Activated CD8-positive, alpha-beta memory T cell treated with anti-CD3 and anti-CD28 coated beads, Interleukin-2, amount 10 ng/mL, durations not matched to agents 7 days and 5 days (primary cell): ENCODE measurements at regions not wholly inside any gene's neighbourhood (a gene's known extent, or its start where the extent isn't known, plus 50 kb on each side); places are given as distances from the start of the nearest gene placed in this dataset.

Source experiments
- ATAC-seq: fragments of 150-1000 bp; cut with Tn5 transposase; one replicate; pipeline ENCODE4 v1.10.0; 2021; ENCODE audit warnings: moderate library complexity
- CTCF ChIA-PET: fragments of 350-600 bp; sonication (Branson Sonifier 250); formaldehyde crosslinking; loops from one replicate; lab custom pipeline; 2021; ENCODE audit warnings: antibody characterized with exemption; lab: Charles Lee
- DNase-seq: peaks from one replicate; pipeline ENCODE4 v3.0.0-alpha.2; 2020
- H3K27ac Mint-ChIP-seq: one replicate; pipeline ENCODE4 v1.8.0; 2021; ENCODE audit warnings: mild to moderate bottlenecking, mixed read lengths
- H3K27me3 Mint-ChIP-seq: one replicate; pipeline ENCODE4 v1.8.0; 2021; ENCODE audit warnings: mixed read lengths
- H3K36me3 Mint-ChIP-seq: one replicate; pipeline ENCODE4 v1.8.0; 2021; ENCODE audit warnings: mild to moderate bottlenecking, mixed read lengths
- H3K4me1 Mint-ChIP-seq: one replicate; pipeline ENCODE4 v1.8.0; 2021; ENCODE audit warnings: mixed read lengths
- H3K4me3 Mint-ChIP-seq: one replicate; pipeline ENCODE4 v1.8.0; 2021; ENCODE audit warnings: mild to moderate bottlenecking, moderate library complexity, mixed read lengths
- H3K9me3 Mint-ChIP-seq: one replicate; pipeline ENCODE4 v1.8.0; 2022; ENCODE audit warnings: low read depth, mixed read lengths

GRCh38 chr5:164203581-164204225 lies 698.3 kb downstream of the MAT2B start:
- CTCF ChIA-PET = no interaction called here
- DNase-seq (no peak), ATAC-seq (no peak)
- no peaks in the 10 kb centered on the region for H3K27me3 Mint-ChIP-seq
- no peaks in the 10 kb centered on the region for H3K4me1 Mint-ChIP-seq
- no peaks in the 10 kb centered on the region for H3K36me3 Mint-ChIP-seq
- no peak overlapping the region for H3K27ac Mint-ChIP-seq
- no peak overlapping the region for H3K4me3 Mint-ChIP-seq
- H3K9me3 Mint-ChIP-seq = peaks cover 3% of the 10 kb centered on the region

GRCh38 chr5:164204338-164204946 lies 699.0 kb downstream of the MAT2B start:
- Mint-ChIP-seq H3K36me3 (no peaks in the 10 kb centered on the region), H3K27me3 (no peaks in the 10 kb centered on the region), H3K4me3 (no peak overlapping the region), H3K4me1 (no peaks in the 10 kb centered on the region), H3K9me3 (peaks cover 5% of the 10 kb centered on the region), H3K27ac (no peak overlapping the region)
- CTCF ChIA-PET = no interaction called here
- DNase-seq (no peak), ATAC-seq (no peak)

DNA sequence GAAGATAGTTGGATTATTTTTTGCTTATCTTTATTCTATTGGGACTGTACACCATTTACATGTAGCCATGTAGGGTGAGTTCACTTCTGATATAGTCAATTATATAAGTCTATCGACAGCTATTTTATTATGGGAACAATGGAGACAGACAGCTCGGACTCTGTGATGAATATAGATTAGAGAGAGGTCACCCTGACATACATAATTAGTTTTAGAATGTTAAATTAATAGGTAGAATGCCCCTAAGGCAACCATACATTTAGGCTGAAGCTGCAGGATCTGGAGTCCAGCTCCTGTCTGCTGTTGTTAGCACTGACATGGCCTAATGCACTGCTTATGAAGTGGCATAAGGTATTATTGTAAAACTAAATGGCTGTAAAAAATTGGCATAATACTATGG lies 700.8 kb downstream of the MAT2B start:
- no peaks in the 10 kb centered on the region for H3K27me3 Mint-ChIP-seq
- CTCF ChIA-PET = no interaction called here
- ATAC-seq = no peak

DNA sequence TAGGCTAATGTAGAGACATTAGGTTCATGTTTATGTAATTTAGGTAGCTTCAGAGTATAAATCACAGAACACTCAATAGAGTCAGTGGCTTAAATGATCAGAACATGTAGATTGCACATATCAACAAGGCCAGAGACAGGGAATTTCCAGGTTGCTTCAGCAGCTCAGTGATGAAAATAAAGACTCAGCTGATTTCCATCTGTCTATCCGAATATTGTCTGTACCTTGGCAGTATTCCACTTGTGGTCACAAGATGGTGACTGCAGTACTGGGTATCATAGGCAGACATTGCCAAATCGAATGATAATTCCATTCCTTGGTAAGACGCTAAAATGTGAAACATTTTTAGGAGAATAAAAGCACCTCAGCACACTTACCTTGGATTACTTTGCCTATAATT lies 702.2 kb downstream of the MAT2B start:
- no peaks in the 10 kb centered on the region for H3K27me3 Mint-ChIP-seq
- H3K9me3 Mint-ChIP-seq = peaks cover 3% of the 10 kb centered on the region
- no peak overlapping the region for H3K27ac Mint-ChIP-seq
- no peaks in the 10 kb centered on the region for H3K4me1 Mint-ChIP-seq
- no peaks in the 10 kb centered on the region for H3K36me3 Mint-ChIP-seq
- ATAC-seq = no peak
- CTCF ChIA-PET = no interaction called here
- no peak for DNase-seq
- no peak overlapping the region for H3K4me3 Mint-ChIP-seq

More for the DNA sequence above, 700.8 kb downstream of the MAT2B start:
- H3K4me1 Mint-ChIP-seq = no peaks in the 10 kb centered on the region
- H3K4me3 Mint-ChIP-seq = no peak overlapping the region
- H3K27ac Mint-ChIP-seq = no peak overlapping the region
- no peak for DNase-seq
- peaks cover 3% of the 10 kb centered on the region for H3K9me3 Mint-ChIP-seq
- H3K36me3 Mint-ChIP-seq = no peaks in the 10 kb centered on the region

GRCh38 chr5:164210491-164210890 lies 705.1 kb downstream of the MAT2B start:
- H3K4me1 Mint-ChIP-seq = no peaks in the 10 kb centered on the region
- CTCF ChIA-PET = no interaction called here

GRCh38 chr5:164214698-164215097 lies 709.3 kb downstream of the MAT2B start:
- DNase-seq (no peak), ATAC-seq (no peak)
- Mint-ChIP-seq H3K4me3 (no peak overlapping the region), H3K4me1 (no peaks in the 10 kb centered on the region), H3K9me3 (peaks cover 8% of the 10 kb centered on the region), H3K27ac (no peak overlapping the region), H3K27me3 (no peaks in the 10 kb centered on the region), H3K36me3 (no peaks in the 10 kb centered on the region)
- CTCF ChIA-PET = no interaction called here

More at GRCh38 chr5:164210491-164210890, 705.1 kb downstream of the MAT2B start:
- Mint-ChIP-seq H3K36me3 (no peaks in the 10 kb centered on the region), H3K27me3 (no peaks in the 10 kb centered on the region), H3K4me3 (no peak overlapping the region), H3K27ac (no peak overlapping the region), H3K9me3 (peaks cover 3% of the 10 kb centered on the region)
- ATAC-seq = no peak
- no peak for DNase-seq

DNA sequence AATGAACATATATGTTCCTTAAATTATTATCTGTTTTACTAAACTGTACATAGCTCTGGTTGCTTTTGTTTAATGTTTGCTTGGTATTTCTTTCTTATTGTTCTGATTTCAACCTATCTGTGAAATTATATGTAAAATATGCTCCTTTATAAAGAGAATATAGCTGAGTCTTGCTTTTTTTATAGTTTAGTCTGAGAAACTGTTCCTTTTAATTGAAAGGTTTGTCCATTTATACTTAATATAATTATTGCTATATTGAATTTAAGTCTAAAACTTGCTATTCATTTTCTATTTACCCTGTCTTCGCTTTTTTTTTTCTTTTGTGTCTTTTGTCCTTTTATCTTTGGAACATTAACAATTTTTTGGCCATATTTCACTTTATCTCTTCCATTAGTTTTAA lies 712.0 kb downstream of the MAT2B start:
- ATAC-seq = no peak
- CTCF ChIA-PET = no interaction called here
- no peaks in the 10 kb centered on the region for H3K36me3 Mint-ChIP-seq
- H3K27ac Mint-ChIP-seq = no peak overlapping the region
- peaks cover 10% of the 10 kb centered on the region for H3K9me3 Mint-ChIP-seq
- DNase-seq = no peak
- H3K27me3 Mint-ChIP-seq = no peaks in the 10 kb centered on the region
- no peaks in the 10 kb centered on the region for H3K4me1 Mint-ChIP-seq
- no peak overlapping the region for H3K4me3 Mint-ChIP-seq

DNA sequence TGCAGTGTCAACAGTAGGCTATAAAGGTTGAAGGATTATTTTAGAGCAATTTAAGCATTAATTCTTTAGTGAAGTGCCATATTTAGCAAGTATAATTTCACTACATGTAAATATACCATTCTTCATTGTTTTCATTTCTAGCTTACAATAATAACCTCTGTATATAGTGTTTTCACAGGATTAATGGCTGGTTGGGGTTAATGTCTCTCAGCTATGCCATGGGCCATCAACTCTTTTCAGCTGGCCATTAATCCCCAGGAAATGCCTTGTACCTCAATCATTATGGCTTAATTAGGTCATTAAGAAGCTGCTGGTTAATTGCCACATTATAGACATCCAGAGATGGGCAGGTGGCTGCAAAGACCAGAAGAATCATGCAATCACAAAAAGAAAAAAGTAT lies 715.1 kb downstream of the MAT2B start:
- Mint-ChIP-seq H3K27ac (no peak overlapping the region), H3K36me3 (no peaks in the 10 kb centered on the region), H3K4me3 (no peak overlapping the region), H3K27me3 (no peaks in the 10 kb centered on the region), H3K9me3 (peaks cover 13% of the 10 kb centered on the region), H3K4me1 (no peaks in the 10 kb centered on the region)
- no peak for ATAC-seq
- no peak for DNase-seq
- CTCF ChIA-PET = no interaction called here

DNA sequence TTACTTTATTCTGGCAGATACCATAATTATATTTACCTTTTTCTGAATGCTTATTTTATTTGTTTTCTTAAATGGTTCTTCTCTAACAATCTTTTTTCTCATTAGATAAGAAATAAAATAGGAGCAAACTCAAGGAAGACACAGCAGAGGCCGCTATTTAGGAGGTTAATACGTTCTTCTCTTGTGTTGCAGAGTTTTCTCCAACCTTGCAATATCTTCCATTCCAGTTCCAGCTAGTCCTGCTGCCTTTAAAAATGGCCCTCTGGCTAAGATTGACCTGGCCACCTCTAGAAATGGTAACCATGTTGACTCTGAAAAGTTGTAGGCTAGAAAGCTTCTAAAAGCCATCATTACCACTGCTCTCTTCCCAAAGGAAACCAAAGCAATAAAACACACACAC lies 718.8 kb downstream of the MAT2B start:
- no peak for DNase-seq
- ATAC-seq = no peak
- no peaks in the 10 kb centered on the region for H3K36me3 Mint-ChIP-seq
- CTCF ChIA-PET = no interaction called here
- H3K4me3 Mint-ChIP-seq = no peak overlapping the region
- no peak overlapping the region for H3K27ac Mint-ChIP-seq
- H3K27me3 Mint-ChIP-seq = no peaks in the 10 kb centered on the region
- H3K4me1 Mint-ChIP-seq = no peaks in the 10 kb centered on the region
- peaks cover 5% of the 10 kb centered on the region for H3K9me3 Mint-ChIP-seq

GRCh38 chr5:164224772-164225171 lies 719.4 kb downstream of the MAT2B start:
- CTCF ChIA-PET = no interaction called here
- no peaks in the 10 kb centered on the region for H3K4me1 Mint-ChIP-seq
- peaks cover 5% of the 10 kb centered on the region for H3K9me3 Mint-ChIP-seq
- DNase-seq = no peak
- no peak for ATAC-seq
- no peaks in the 10 kb centered on the region for H3K36me3 Mint-ChIP-seq
- H3K27me3 Mint-ChIP-seq = no peaks in the 10 kb centered on the region
- H3K4me3 Mint-ChIP-seq = no peak overlapping the region
- H3K27ac Mint-ChIP-seq = no peak overlapping the region

DNA sequence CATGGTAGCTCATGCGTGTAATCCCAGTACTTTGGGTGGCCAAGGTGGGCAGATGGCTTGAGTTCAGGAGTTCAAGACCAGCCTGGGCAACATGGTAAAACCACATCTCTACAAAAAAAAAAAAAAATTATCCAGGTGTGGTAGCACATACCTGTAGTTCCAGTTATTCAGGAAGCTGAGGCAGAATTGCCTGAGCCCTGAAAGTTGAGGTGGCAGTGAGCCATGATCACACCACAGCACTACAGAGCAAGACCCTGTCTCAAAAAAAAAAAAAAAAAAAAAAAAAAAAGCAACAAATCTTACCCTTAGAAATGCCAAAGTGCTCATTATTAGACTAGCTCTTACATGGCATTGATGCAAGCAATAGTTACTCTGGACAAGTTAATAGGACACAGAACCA lies 724.9 kb downstream of the MAT2B start:
- Mint-ChIP-seq H3K9me3 (peaks cover 2% of the 10 kb centered on the region), H3K27me3 (no peaks in the 10 kb centered on the region), H3K4me1 (no peaks in the 10 kb centered on the region), H3K36me3 (no peaks in the 10 kb centered on the region), H3K4me3 (no peak overlapping the region), H3K27ac (no peak overlapping the region)
- CTCF ChIA-PET = no interaction called here
- DNase-seq (no peak), ATAC-seq (no peak)

- no peak overlapping the region for H3K4me3 Mint-ChIP-seq
- H3K4me1 Mint-ChIP-seq = no peaks in the 10 kb centered on the region
- no peaks in the 10 kb centered on the region for H3K36me3 Mint-ChIP-seq
- H3K27me3 Mint-ChIP-seq = no peaks in the 10 kb centered on the region
- no peak overlapping the region for H3K27ac Mint-ChIP-seq
- H3K9me3 Mint-ChIP-seq = peaks cover 2% of the 10 kb centered on the region
- DNase-seq (no peak), ATAC-seq (no peak)
- CTCF ChIA-PET = no interaction called here
Observed at GRCh38 chr5:164233791-164234190, 728.4 kb downstream of the MAT2B start.

GRCh38 chr5:164234321-164234720 lies 728.9 kb downstream of the MAT2B start:
- ATAC-seq = no peak
- CTCF ChIA-PET = no interaction called here
- Mint-ChIP-seq H3K36me3 (no peaks in the 10 kb centered on the region), H3K27me3 (no peaks in the 10 kb centered on the region), H3K4me1 (no peaks in the 10 kb centered on the region), H3K9me3 (peaks cover 2% of the 10 kb centered on the region), H3K27ac (no peak overlapping the region), H3K4me3 (no peak overlapping the region)
- DNase-seq = no peak

DNA sequence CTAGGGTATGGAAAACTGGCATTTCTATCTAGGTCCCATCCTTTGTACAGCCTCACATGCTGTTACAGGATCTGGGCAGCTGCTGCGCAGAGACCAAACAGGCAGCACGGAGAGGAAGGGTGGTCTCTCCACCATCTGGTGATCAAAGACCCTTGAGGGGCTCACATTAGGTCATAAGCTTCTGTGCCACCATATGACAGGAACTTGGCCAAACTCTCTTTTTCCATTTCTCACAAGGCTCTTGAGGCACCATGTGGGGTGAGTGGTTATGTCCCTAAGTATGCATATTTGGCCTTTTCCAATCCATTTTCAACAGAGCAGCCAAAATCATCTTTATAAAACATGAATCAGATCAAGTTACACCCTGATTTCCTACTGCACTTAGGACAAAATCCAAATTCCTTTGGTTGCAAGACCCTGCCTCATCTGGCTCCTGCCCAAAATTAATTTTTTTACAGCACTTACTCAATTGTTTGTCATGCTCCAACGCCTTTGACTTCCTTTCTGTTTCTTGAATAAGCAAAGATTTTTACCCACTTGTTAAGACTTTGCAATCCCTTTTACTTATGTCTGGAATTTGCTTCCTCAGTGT lies 730.0 kb downstream of the MAT2B start:
- H3K36me3 Mint-ChIP-seq = no peaks in the 10 kb centered on the region
- H3K4me1 Mint-ChIP-seq = no peaks in the 10 kb centered on the region
- CTCF ChIA-PET = no interaction called here
- peaks cover 6% of the 10 kb centered on the region for H3K9me3 Mint-ChIP-seq
- H3K27ac Mint-ChIP-seq = no peak overlapping the region
- DNase-seq (no peak), ATAC-seq (no peak)
- H3K27me3 Mint-ChIP-seq = no peaks in the 10 kb centered on the region
- H3K4me3 Mint-ChIP-seq = no peak overlapping the region
